NCI-H2081 (cell line): ENCODE measurements at regions not wholly inside any gene's neighbourhood (a gene's known extent, or its start where the extent isn't known, plus 50 kb on each side); places are given as distances from the start of the nearest gene placed in this dataset.
A peak's percentile ranks its signal among the peaks of the same experiment; 100 is the strongest.

Experiments
- DNase-seq, 2 experiments: peaks; one replicate each; lab custom pipeline; 2025; lab: John Stamatoyannopoulos, UW

- no peak for DNase-seq
These were observed 411.2 kb upstream of the PIK3C3 start for GRCh38 chr18:41543815-41544214.

DNA sequence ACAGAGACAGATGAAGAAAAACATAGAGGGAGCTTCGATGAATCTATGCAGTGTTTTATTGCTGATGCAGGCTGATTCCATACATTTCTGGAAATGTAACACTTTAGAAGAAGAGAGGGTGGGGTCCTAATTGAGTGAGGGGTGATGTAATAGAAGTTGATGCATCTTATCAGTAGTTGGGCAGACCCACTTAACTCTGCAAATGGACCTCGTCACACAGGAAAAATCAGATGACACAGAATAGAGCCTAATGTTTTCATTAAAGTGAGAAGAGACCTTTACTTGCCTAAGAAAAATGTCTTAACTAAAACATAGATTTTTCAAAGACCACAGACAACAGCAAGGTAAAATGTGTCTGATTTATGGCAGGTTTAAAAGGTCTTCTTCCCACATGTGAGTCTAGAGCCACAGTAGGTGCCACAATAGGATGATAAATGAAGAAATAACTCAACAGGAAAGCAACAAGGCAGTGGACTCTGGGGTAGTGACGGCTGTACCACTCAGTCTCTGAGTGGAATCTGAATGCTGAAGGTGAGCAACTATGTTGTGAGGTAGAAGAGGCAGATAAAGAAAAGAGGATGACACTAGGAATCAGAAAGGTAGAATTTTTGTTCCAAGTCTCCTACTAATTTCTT, 414.7 kb upstream of the PIK3C3 start:
- no peak for DNase-seq

- no peak for DNase-seq
These were observed 416.3 kb upstream of the PIK3C3 start for GRCh38 chr18:41538751-41539150.

DNA sequence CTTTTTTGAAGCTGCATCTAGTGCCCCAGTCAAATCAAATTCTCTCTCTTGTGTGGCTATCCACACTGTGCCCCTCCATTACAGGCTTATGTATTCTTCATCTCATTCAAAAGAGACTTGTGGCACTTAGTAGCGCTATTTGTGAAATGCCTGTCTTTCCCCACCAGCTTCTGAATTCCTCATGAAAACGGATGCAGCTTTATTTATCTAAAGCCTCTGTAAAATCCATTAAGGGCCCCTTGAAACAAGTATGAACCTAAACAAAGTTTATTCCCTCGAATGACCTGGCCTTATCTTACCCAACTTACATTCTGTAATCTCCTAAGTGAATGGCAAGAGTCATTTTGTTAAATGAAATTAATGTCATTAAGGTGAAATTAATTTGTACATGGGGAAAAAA, 417.4 kb upstream of the PIK3C3 start:
- no peak for DNase-seq

DNA sequence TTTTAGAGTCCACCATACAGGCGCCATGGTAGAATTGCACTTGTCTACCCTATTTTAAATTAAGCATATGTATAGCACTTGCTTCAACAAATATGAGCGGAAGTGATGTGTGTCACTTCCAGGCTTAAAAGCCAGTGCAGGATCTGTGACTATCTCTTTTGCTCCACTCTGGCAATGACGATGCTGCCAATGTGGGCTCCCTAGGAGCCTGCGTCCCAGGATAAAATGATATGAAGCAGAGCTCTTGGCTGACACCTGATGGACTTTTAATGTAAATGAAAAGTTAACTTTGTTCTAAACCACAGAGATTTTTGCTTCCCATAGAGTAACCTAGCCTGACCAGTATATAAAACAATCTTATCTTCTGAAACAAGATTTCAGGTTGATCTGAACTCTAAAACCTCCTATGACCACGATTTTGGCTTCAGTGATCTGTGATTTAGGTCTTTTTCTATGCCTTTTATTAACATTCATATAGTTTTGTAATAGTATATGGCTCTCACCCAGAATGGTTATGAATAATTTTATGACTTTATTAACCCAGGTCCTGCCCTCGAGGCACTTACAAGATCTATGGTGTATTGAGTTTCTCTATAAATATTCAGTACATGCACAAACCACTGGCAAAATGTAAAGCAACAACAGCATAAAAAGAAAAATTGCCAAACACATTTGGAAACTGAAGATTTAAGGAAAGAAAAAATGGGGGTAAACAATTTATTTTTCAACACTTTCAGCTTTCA, 422.5 kb upstream of the PIK3C3 start:
- peak in 1 of 2 experiments; percentile 25 for DNase-seq

DNA sequence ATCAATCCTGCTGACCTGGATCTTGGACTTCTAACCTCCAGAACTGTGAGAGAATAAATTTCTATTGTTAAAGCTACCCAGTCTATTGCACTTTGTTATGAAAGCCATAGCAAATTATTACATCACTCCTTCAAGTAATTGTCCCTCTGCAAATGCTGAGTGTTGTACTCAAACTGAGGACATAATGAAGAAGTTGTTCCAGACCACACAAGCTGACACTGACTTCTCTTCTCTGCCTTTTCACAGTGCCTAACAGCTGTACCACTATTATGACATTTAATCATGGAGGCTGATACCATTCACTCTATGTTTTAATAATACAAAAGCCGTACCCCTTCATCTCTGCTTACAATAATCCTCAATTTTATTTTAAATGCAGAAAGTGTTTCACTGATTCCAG, 424.1 kb upstream of the PIK3C3 start:
- DNase-seq, result no peak

GRCh38 chr18:41529093-41529492, 425.9 kb upstream of the PIK3C3 start:
- DNase-seq, result no peak

- no peak for DNase-seq
These were observed 429.0 kb upstream of the PIK3C3 start for GRCh38 chr18:41526054-41526453.

DNA sequence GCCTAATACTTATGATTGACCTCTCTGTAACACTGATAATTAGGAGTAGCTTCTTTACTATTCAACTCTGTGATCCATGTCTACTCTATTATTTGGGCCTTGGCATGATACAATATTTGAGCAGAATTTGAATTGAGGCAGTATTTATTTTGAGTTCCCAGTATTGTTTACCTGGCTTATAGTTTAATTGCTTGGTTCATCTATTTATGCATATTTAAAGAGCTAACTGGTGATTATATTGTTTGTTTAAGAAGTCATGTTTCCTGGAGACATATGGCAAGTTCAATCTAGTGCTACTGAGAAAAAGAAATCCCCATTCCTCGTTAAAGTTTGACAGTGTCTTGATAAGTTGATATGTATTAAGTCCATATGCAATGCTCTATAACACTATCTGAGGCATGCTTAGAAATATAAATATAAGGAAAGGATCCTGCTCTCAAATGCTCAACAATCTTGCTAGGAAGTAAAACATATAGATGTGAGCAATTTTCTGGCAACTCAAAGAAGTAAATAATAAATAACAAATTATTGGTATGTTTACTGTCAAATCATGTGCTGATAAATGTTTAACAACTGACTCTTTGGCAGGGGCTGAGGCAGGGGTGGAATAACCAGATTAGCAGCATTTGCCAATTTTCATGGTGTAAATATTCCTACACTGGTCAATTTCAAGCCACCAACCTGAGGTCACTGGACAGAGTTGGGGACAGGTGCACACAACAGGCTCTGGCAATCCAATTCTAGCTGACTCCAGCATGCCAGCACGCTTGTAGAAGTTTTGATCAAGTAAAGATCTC, 430.2 kb upstream of the PIK3C3 start:
- DNase-seq, result peak in 1 of 2 experiments; percentile 51

GRCh38 chr18:41517142-41517541, 437.9 kb upstream of the PIK3C3 start:
- DNase-seq, result no peak

DNA sequence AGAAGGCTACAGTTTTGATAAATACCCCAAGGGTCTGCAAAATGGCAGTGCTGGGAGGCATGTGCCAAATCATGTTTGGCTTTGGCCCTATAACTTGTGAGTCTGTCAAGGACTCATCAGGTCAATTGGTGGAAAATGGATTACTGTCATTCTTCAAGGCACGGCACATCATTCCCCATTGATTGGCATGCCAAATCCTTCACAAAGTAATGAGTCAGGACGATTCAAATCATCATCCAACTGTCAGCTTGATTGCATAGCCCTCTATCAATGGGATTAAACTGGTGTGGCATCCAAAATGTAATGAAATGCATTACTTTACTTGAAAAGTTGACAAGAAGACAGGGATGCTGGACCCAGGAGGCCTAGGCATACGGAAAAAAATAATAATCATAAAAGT, 441.6 kb upstream of the PIK3C3 start:
- DNase-seq, result no peak

DNA sequence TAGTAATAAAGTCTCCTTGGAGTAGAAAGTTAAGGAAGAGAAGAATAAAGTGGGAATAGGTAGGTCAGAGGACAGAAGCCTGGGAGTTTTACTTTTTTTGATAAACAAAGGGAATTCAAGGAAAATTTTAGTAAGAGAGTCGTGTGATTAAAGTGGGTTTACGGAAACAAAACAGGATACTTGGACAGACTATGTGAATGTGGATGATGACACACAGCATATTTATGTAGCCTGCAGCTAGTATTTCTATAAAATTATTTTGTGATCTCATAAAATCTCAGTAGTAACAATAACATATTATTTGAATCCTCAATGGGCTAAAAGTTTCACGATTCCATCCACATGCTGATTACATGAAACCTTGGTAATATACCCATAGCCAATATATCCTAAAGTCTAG, 450.7 kb upstream of the PIK3C3 start:
- no peak for DNase-seq

DNA sequence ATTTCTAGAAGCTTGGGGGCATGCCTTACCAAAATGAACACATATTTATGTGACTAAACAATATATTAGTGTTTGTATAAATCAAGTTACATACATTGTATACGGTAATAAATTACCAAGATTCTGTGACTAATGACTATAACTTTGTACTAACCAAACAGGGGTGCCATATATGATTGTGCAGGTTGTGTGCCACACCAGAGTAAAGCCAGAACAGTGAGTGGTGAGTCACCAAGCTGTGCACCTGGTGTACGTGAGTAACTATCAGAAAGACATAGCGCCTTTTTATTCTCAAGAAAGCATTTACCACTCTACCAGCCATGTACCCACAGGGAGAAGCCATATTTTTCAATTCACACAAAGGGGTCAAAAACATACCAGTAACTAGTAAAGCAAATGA, 453.2 kb upstream of the PIK3C3 start:
- DNase-seq, result no peak

DNA sequence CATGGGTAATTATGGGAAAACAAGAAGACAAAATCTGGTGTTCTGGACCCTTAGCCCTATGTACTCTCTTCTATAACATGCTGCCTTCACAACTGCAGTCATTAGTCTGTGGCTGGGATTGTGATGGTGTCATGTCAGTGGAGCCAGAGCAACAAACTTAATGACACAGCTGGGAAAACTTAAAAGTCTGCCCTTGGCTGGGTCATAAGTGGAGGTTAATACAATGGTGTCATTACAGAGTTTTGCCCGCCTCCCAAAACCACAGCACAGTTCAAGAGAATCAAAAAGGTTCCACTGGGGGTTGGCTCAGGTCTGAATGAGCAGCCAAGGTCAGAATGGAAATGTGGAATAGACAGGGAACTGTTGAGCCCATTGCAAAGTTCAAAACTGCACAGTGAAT, 455.7 kb upstream of the PIK3C3 start:
- DNase-seq, result no peak

DNA sequence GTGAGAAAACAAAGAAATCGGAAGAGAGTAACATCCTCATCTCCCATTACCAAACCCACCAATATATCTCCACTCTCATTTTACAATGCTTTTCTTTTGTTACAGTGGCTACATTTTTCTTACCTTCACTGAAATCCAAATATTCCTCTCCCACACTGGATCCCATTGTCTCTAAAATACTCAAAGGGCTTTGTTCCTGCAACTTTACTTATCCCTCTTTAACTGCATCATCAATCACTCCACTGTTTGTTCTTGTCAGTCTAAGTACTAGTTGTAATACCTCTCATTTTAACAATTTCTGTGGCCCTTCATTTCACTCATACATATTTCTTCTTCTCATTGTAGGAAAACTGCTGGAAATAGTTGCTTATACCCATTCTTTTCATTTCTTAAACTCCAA, 464.2 kb upstream of the PIK3C3 start:
- peak in 1 of 2 experiments; percentile 61 for DNase-seq

GRCh38 chr18:41486575-41486974, 468.5 kb upstream of the PIK3C3 start:
- DNase-seq, result no peak

GRCh38 chr18:41484069-41484468, 471.0 kb upstream of the PIK3C3 start:
- peak; percentile 7 to 47 for DNase-seq

GRCh38 chr18:41482501-41482900, 472.5 kb upstream of the PIK3C3 start:
- DNase-seq, result no peak

DNA sequence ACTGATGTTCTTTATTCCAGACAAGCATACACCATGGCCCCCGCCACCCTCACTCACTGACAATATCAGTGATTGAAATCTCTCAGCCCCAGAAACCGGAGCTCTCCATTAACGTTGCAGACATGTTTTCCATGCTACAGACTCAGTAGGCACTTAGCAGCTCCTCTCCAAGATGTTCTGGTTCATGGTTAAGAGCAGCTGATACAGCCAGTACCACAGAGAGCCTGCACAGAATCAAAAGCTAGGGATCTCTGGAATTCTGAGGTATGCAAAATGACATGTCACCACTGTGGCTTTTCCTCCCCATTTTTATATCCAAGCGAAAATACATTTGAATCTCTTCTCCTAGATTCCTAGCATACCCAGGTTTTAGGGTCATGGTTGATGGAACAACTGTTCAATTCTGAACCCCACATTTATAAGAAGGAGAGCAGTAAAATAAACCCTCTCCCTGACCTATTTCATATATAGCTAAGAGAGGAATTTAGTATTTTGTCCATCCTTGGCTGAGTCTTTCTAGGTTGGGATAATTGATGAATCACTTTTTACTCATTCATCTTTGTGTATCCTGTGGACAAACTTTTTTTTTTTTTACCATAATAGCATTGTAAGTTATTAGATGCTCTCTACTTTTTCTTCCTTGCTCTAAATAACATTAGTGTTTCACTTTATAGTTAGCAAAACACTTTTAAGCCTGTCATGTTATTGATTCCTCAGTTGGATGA, 488.4 kb upstream of the PIK3C3 start:
- DNase-seq, result no peak

DNA sequence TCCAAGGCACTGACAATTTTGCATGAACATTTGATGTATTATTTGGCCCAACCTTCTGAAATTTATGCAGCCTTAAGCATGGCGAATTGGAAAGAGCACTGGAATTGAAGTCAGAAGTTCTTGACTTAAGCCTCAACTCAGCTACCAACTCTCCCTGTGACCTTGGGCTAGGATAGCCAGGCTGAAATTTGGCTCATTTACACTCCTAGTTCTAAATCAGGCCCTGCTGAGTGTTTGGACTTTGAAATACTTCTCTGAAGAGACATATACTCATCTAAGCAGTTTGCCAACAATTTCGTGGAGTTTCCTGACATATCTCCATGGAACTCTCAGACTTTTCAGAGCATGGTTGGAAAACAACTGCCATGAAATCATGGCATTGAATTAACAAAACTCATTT, 489.6 kb upstream of the PIK3C3 start:
- DNase-seq, result no peak

GRCh38 chr18:41464278-41464677, 490.8 kb upstream of the PIK3C3 start:
- DNase-seq, result no peak

DNA sequence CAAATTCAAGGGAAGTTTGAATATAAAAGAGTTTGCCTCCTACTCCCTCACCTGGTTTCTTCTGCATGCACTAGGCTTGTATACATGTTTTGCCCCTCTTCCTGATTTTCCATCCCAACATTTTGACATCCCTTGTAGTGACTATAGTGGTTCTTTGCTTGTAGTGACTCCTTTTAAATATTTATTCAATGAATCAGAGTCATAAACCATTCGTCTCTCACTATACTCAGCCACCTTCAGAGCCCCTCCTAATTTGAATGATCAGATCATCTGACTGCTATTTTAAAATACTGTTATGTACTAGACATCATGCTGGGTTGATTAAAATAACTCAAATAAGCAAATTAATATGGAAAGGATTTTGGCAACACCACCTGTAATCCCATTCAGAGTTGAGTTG, 492.1 kb upstream of the PIK3C3 start:
- DNase-seq, result no peak
